Esophagus mucosa (tissue), 1 donor: ENCODE measurements at regions not wholly inside any gene's neighbourhood (a gene's known extent, or its start where the extent isn't known, plus 50 kb on each side); places are given as distances from the start of the nearest gene placed in this dataset.
"Not testable (repeated sequence)": the region's sequence is repeated elsewhere in the genome, so short reads cannot be mapped to it uniquely, and the experiment has no call there.

Experiments
- ATAC-seq: fragments of 200-7000 bp; cut with Tn5 transposase; one replicate; pipeline ENCODE4 v1.9.1; 2020
- donor health status: DM: yes; HTN: yes; CAD: no.

DNA sequence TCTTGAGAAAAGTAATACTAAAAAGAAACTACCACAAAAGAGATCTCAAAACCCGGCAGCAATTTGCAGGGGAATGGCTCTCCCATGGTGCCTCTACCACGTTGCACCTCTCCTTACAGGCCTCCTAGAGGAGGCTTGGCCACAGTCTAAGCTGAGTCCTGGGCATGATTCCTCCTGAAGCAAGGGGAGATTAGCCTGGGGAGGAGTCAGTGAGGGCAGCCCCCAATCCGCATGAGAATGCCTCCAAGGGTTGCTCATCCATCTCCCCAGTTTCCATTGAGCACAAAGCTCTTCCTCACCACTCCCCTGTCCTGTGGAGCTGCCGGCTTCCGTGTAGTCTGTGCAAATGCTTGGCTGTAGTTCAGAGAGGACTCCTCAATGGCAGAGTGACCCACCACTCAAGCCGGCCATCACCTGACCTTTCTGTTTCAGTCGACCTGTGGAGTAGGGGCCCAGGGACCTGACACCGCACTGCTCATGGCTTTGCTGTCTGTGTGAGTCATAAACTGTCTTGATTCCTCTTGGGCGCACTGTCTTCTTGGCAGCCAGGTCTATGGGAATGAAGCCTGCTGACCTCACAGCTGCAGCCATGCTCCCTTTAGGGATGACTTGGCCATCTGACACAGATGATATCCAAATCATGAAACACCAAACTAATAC, 224.2 kb upstream of the SGCG start:
- ATAC-seq, result not testable (repeated sequence)

DNA sequence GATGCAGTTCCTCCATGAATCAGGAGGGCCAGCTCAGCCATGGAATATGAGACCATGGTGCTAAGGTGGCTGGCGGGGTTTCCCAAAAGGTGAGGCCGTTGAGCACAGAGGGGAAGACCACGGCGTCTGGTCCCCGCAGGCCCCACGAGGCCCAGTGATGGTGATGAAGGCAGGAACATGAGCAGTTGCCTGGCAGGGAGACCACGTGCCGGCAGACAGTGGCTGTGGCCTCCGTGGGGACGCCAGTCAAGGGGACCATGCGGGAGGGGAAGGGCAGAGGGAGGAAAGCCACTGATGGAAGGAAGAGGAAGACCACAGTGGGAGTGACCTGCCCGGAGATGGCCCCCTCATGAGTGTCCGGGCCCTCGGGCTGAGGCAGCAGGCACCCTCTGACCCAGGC, 220.9 kb upstream of the SGCG start:
- ATAC-seq, result not testable (repeated sequence)

DNA sequence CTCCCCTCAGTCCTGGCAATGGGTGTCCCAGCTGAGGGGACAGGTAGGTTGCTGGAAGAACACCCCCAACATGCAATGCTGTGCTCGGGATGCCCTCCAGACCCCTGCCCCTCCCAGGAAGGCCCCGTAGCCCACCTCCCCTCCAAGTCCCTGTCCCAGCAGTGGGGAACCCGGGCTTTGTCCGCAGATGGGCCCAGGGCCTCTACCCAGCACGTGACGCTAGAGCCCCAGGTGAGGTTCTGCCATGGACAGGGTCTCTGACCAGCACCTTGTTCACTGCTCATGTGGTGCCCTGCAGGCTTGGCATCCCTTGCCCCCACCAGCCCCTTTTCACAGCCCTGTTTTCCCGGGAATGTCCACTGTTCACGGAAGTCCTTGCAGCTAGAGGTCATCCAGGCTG, 220.0 kb upstream of the SGCG start:
- ATAC-seq, result no peak

- ATAC-seq, result not testable (repeated sequence)
Observed at GRCh38 chr13:22961342-22961741, 219.4 kb upstream of the SGCG start.

DNA sequence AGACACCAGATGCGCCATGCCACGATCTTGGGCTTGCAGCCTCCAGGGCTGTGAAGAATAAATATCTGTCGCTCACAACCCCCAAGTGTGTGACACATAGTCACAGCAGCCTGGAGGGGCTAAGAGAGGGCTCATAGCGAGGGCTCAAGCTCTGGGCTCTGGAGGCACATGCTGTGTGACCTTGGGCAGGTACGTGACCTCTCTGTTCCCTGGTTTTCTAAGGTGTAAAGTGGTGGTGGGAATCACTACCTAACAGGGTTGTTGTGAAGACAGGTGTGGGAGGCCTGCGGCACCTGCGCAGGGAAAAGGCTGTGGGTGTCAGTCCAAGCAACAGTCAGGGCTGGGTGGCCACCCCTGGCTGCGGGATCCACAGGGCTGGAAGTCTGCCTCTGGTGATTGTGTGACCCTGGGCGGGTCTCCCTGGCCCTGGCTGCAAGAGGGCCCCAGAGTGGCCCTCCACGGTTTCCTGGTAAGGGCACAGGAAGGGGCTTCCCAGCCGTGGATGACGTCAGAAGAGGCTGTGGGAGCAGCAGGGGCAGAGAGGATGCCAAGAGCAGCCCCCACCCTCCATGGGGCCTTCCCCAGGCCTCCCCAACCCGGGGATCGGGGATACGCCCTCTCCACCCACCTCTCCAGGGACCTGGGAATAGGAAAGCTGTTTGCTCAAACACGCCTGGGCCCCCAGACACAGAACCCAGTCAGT, 218.8 kb upstream of the SGCG start:
- no peak for ATAC-seq

GRCh38 chr13:22963384-22964053, 217.3 kb upstream of the SGCG start:
- not testable (repeated sequence) for ATAC-seq

- no peak for ATAC-seq
Observed at GRCh38 chr13:22964245-22964966, 216.4 kb upstream of the SGCG start.

- peak; percentile 5 for ATAC-seq
Observed at GRCh38 chr13:22965011-22965857, 215.5 kb upstream of the SGCG start.

GRCh38 chr13:22965858-22966239, 214.9 kb upstream of the SGCG start:
- not testable (repeated sequence) for ATAC-seq

DNA sequence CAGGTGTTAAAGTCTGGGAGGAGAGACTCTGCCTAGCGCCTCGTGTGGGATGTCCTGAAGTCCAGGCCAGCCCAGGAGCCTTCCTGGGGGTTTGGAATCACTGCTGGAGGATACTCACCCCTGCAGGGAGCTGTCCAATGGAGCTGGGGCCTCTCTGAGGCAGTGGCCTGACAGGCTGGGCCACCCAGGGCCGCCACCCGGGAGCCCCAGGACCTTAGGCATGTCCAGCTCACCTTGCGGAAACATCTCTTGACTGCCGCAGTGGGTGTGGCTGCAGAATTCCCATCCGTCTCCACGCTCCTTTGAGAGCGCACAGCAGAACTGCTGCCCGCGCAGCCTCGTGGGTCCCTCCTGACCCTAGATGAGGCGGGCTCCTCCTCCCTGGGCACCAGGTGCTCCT, 214.0 kb upstream of the SGCG start:
- not testable (repeated sequence) for ATAC-seq

DNA sequence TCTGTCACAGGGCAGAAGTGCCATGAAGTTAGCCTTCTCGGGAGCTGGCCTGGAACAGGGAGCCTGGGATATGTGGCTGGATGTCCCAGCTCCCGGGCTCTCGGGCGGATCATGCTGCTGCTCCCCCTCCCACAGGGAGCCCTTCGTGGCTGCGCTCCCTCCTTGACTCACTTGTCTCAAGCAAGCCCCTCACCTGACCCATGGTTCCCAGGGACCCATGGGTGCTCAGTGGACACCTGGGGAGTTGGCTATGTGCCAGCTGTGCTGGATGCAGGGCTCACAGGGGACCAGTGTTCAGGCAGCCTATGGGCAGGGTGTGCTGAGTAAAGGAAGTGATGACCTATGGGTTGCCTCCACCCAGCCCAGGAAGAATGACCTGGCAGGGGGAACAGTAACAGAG, 213.1 kb upstream of the SGCG start:
- no peak for ATAC-seq

GRCh38 chr13:22979952-22980351, 200.8 kb upstream of the SGCG start:
- peak; percentile 74 for ATAC-seq

DNA sequence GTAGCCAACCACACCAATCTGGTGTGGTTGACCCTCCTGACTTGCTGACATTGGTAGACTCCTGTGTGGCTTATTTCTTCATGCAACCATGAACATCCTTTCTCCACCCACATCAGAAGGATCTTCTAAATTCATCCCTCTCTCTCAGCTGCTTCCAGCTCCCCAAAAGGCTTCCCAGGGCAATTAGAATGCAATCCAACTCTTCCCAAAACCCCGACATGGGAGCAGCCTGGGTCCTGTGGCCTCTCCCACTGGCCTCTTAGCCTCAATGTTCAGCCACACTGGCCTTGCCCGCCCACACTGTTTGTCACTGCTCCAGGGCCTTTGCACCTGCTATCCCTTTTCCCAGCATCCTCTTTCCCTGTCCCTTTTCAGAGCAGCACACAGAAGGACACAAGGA, 199.8 kb upstream of the SGCG start:
- ATAC-seq, result no peak

GRCh38 chr13:22993148-22993547, 187.6 kb upstream of the SGCG start:
- no peak for ATAC-seq

DNA sequence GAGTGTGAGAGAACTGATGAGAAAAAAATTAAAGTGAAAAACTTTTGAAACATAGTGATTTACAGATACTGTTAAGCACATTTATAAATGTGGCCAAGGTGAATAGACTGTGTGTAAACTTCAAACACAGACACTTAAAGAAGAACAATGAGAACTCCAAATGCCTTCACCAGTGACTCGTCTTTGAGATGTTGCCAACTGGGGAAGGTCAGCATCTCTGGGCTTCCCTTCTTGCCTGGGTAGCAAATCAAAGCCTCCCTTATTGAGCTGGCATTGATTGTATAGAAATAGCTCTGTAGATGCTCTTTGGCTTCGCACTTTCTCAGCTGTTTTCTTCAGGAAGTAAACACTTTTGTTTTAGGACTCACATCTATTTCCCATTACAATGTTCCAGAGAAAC, 177.3 kb upstream of the SGCG start:
- ATAC-seq, result no peak

DNA sequence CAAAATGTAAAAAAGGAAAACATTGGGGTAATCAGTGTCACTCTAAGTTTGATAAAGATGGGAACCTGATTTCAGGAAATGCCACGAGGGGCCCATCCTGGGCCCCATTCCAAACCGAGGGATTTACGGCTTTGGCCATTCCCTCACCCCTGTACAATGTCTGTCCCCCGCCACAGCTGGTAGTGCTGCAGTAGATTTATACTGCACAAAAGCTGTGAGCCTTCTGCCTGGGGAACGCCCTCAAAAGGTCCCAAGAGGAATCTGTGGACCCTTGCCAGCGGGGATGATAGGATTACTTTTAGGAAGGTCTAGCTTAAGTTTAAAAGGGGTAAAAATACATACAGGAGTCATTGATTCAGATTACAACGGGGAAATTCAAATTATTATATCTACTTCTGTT, 173.4 kb upstream of the SGCG start:
- no peak for ATAC-seq

- no peak for ATAC-seq
Observed at GRCh38 chr13:23018143-23018542, 162.6 kb upstream of the SGCG start.

- peak; percentile 76 for ATAC-seq
Observed at GRCh38 chr13:23020246-23020843, 160.4 kb upstream of the SGCG start.

GRCh38 chr13:23021906-23022305, 158.9 kb upstream of the SGCG start:
- ATAC-seq, result no peak

DNA sequence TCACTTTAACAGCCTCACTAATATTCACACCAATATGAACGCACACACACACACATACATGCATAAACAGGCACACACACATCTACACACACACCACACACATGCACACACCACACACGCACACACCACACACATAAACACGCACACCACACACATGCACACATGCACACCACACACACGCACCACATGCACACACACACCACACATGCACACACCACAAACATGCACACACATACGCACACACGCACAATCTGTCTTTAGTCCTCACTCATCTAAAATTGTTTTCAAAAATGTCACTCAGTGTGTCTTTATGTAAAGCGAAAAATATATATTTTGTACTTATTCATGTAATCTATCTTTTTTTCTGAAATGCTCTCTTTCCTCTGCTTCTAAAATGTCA, 158.1 kb upstream of the SGCG start:
- no peak for ATAC-seq

- ATAC-seq, result no peak
Observed at GRCh38 chr13:23025864-23026608, 154.7 kb upstream of the SGCG start.
